ENCODE measurements at regions not wholly inside any gene's neighbourhood (a gene's known extent, or its start where the extent isn't known, plus 50 kb on each side); places are given as distances from the start of the nearest gene placed in this dataset.

DNA sequence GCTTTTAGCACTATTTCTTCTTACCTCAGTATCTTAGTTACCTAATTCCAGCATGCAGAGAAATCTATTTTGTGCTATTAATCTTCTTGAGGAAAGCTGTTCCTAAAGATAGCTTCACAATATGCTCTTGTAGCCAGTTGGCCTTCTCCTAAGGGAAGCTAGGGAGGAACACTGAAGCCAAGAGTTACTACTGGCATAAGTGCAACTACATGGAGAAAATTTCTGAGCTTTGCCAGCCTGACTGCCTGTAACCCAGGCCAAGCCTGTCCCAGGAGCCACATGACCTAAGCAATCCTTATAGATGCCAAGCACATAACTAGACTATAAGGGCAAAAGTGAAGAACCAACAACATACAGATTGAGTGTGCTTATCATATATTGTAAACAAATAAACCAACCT is 890.2 kb downstream of the FLRT2 start:
- H3K4me1 Mint-ChIP-seq = no peaks in the 10 kb centered on the region
- H3K4me3 Mint-ChIP-seq = no peak overlapping the region
- TF ChIP-seq, protein P1, sequence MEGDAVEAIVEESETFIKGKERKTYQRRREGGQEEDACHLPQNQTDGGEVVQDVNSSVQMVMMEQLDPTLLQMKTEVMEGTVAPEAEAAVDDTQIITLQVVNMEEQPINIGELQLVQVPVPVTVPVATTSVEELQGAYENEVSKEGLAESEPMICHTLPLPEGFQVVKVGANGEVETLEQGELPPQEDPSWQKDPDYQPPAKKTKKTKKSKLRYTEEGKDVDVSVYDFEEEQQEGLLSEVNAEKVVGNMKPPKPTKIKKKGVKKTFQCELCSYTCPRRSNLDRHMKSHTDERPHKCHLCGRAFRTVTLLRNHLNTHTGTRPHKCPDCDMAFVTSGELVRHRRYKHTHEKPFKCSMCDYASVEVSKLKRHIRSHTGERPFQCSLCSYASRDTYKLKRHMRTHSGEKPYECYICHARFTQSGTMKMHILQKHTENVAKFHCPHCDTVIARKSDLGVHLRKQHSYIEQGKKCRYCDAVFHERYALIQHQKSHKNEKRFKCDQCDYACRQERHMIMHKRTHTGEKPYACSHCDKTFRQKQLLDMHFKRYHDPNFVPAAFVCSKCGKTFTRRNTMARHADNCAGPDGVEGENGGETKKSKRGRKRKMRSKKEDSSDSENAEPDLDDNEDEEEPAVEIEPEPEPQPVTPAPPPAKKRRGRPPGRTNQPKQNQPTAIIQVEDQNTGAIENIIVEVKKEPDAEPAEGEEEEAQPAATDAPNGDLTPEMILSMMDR (IDR thresholded peaks at IDR 0.05) = no peak

DNA sequence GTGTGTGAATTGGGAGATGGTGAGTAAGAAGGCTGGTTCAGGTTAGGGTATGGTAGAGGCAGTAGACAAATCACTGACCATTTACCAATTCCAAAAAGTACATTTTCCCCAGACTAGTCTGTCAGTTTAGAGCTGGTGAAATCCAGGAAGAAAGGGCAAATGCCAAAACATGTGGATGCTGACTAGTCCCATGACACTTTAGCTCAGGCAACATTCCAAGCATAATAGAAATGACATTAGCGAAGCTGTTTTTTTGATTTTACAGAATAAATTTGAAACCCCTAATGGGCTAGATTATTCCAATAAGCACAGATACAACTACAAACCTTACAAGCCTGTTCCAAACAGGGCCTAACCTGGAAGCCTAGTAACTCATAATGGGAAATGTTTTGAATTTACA is 884.2 kb downstream of the FLRT2 start:
- TF ChIP-seq, protein P1 (IDR thresholded peaks at IDR 0.05) = no peak
- peaks cover 7% of the 10 kb centered on the region for H3K9me3 Mint-ChIP-seq
- no peak for DNase-seq
- no peaks in the 10 kb centered on the region for H3K27me3 Mint-ChIP-seq (ENCODE audit: low read depth, poor library complexity)
- H3K4me1 Mint-ChIP-seq = no peaks in the 10 kb centered on the region
- H3K4me3 Mint-ChIP-seq = no peak overlapping the region
- no peaks in the 10 kb centered on the region for H3K36me3 Mint-ChIP-seq (ENCODE audit: low read depth)
- no peak overlapping the region for H3K27ac Mint-ChIP-seq

More for the DNA sequence above, 890.2 kb downstream of the FLRT2 start:
- DNase-seq = no peak
- H3K9me3 Mint-ChIP-seq = peaks cover 1% of the 10 kb centered on the region
- H3K36me3 Mint-ChIP-seq (ENCODE audit: low read depth) = no peaks in the 10 kb centered on the region
- H3K27me3 Mint-ChIP-seq (ENCODE audit: low read depth, poor library complexity) = no peaks in the 10 kb centered on the region
- no peak overlapping the region for H3K27ac Mint-ChIP-seq

DNA sequence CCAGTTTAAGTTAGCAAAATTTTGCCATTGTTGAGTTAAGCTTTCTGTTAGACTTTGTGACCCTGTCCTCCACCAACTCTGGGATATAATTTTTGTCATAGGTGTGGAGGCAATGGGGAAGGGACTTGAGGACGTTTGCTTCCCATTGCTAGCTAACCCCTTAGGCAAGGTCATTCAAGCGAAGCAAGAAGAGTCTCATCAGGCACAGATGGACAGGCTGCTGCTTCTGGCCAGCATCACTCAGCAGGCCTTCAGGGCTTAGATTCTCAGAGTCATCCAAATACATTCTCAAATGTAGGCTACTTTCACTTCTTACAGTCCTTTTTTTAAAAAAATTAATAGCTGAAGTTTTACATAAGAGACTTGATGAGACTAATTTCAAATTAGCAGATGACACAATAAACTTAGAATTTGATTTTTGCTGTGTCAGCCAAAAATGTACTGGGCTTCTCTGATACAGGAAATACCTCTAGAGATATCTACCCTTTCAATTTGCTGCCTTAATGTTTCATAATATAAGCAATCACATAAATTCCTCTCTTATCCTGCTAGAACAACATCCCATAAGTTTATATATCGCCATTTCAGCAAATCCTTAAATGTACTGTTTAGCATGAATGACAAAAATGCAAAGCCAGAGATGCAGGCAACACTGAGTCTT is 875.2 kb downstream of the FLRT2 start:
- Mint-ChIP-seq H3K27ac (no peak overlapping the region), H3K4me3 (no peak overlapping the region), H3K36me3 (ENCODE audit: low read depth) (no peaks in the 10 kb centered on the region), H3K27me3 (ENCODE audit: low read depth, poor library complexity) (no peaks in the 10 kb centered on the region), H3K4me1 (no peaks in the 10 kb centered on the region), H3K9me3 (no peaks in the 10 kb centered on the region)
- TF ChIP-seq, protein P1 (IDR thresholded peaks at IDR 0.05) = no peak
- no peak for DNase-seq

DNA sequence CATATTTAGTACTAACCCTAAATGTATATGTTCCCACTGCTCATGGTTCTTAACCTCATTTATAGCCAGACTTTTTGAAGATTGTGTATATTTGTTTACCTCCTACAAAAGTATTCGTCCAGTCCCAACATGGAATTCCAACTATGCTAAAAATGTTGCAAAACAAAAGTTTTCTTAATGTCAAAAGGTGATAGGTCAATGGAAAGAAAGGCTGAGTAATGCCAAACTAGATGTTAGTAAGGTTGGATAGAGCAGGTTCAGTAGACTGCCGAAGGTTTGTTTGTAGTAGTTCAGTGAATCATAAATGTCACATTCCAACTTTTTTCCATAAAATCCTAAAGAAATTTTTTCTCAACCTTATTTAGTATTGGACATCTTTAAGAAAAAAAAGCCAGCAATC is 874.5 kb downstream of the FLRT2 start:
- DNase-seq = no peak
- TF ChIP-seq, protein P1 (IDR thresholded peaks at IDR 0.05) = no peak
- Mint-ChIP-seq H3K27me3 (ENCODE audit: low read depth, poor library complexity) (no peaks in the 10 kb centered on the region), H3K4me1 (no peaks in the 10 kb centered on the region), H3K4me3 (no peak overlapping the region), H3K27ac (no peak overlapping the region), H3K9me3 (no peaks in the 10 kb centered on the region), H3K36me3 (ENCODE audit: low read depth) (no peaks in the 10 kb centered on the region)

- H3K36me3 Mint-ChIP-seq (ENCODE audit: low read depth) = no peaks in the 10 kb centered on the region
- H3K9me3 Mint-ChIP-seq = no peaks in the 10 kb centered on the region
- no peaks in the 10 kb centered on the region for H3K4me1 Mint-ChIP-seq
- no peak overlapping the region for H3K27ac Mint-ChIP-seq
- no peak overlapping the region for H3K4me3 Mint-ChIP-seq
- no peaks in the 10 kb centered on the region for H3K27me3 Mint-ChIP-seq (ENCODE audit: low read depth, poor library complexity)
- TF ChIP-seq, protein P1 (IDR thresholded peaks at IDR 0.05) = no peak
- DNase-seq = no peak
Measured at GRCh38 chr14:86402545-86402944, 872.6 kb downstream of the FLRT2 start.

DNA sequence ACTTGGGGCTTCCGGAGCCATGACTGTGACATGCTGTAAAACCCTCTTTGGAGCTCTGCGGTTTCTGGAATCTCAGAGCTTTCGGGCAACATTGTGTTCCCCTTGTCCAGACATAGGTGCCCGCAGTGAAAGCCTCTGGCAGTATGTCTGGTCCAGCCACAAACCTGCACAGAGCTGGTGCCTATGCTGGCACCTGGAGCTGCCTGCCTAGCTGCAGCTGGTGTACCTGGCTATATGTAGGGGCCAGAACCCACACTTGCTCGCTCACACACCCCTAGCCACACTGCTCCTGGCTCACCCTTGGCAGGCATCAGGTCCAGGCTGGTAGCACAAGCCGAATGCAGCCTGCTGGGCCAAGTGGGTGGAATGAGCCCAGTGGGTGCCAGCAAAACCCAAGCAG is 861.1 kb downstream of the FLRT2 start:
- no peaks in the 10 kb centered on the region for H3K4me1 Mint-ChIP-seq
- peaks cover 3% of the 10 kb centered on the region for H3K27me3 Mint-ChIP-seq (ENCODE audit: low read depth, poor library complexity)
- no peak overlapping the region for H3K27ac Mint-ChIP-seq
- DNase-seq = no peak
- TF ChIP-seq, protein P1 (IDR thresholded peaks at IDR 0.05) = no peak
- H3K4me3 Mint-ChIP-seq = no peak overlapping the region
- no peaks in the 10 kb centered on the region for H3K36me3 Mint-ChIP-seq (ENCODE audit: low read depth)
- H3K9me3 Mint-ChIP-seq = peaks cover 7% of the 10 kb centered on the region

All from nephron progenitor cell (in vitro differentiated cells).